Non-pigmented ciliary epithelial cell (primary cell): ENCODE measurements at regions not wholly inside any gene's neighbourhood (a gene's known extent, or its start where the extent isn't known, plus 50 kb on each side); places are given as distances from the start of the nearest gene placed in this dataset.

Source experiments
- DNase-seq: peaks from one replicate; pipeline ENCODE4 v3.0.0-alpha.2; 2010; ENCODE audit warnings: low read depth

DNA sequence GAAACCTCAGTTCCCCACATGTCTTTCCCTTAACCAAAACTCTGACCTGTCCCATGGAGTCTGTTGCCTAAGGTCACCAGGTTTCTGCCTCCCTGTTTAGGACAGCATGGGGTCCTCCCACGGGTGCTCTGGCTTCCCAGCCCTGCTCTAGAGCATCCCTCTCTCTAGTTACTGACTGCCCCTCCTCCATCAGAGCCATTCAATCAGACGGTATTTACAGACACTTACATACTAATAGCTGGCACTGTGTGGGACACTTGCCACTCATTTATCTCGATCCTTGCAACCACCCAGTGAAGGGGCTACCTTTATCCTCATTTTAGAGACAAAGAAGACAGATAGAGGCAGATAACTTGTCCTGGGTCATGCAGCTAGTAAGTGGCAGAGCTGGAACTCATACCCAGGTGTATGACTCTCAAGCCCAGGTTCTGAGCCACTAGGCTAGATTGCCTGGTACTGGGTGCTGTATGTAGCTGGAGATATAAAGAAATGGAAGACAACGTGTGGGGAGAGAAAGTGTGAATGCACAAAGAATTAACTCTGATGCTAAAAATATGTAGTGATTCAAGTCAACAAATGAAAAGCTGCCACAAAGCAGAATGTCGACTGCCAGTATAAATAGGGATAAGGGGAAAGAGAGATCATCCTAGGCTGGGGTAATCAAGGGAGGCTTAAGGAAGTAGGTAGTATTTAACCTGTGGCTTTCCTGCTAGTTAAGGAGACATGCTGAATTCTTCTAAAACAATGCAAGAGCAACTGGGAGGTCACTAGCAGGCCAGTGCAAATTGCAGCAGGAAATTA, 52.5 kb upstream of the PDE8B start:
- DNase-seq, result no peak

DNA sequence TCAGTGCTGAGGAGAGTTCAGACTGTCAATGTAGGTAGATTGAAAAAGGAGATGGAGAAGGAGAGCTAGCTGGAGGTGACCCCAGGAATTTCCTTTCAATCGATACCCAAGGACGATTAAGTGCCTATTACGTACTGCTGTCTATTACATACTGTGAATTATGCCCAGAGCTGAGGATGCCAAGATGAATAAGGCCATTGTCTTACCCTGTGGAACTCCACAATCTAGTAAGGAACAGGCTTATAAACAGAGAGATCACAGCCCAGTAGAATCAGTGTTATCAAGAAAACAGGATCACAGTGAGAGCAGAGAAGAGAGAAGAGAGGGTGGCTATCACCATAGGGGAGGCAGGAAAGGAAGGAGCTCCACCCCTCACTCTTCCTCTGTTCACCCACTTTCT, 54.1 kb upstream of the PDE8B start:
- DNase-seq, result no peak

DNA sequence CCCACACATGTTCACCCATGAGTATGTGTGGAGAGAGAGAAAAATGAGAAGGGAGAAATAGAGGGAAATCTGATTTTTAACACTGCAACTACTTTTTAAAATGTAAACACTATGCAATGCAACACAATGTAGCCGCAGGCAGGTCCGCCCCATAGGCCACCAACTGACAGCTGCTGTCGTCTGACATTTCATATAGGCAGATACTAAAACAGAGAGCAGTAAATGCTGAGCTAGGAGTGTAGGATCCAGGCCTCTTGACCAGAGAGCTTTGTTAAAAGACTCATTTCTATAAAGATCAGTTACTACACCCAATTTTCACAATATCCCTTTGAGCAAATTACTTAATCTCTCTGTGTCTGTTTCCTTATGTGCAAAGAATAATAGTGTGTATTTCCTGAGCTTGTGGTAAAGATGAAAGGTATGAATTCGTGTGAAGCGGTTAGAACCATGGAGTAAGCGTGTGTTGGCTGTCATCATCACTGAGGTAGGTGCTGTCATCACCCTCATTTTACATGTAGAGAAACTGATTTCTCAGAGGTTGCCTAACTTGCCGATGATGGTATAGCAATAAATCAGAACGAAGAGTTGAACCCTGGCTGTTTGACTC, 55.2 kb upstream of the PDE8B start:
- DNase-seq, result no peak

DNA sequence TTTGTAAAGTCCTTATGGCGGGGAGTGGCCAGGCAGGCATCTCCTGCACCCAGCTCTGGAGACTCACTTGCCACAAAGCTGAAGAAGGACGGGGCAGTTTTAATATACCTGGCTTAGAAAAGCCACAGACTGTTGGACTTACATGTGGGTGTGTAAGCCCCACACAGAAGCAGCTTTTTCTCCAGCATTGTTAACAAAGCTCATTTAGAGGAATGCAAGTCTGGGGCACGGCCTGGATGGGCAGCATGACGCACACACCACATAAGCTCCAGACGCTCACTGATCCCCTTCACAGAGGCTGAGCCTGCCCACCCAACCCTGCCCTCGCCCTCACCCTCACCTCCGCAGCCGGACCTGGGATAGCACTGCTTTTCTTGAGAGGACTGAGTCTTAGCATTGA, 58.0 kb upstream of the PDE8B start:
- no peak for DNase-seq

DNA sequence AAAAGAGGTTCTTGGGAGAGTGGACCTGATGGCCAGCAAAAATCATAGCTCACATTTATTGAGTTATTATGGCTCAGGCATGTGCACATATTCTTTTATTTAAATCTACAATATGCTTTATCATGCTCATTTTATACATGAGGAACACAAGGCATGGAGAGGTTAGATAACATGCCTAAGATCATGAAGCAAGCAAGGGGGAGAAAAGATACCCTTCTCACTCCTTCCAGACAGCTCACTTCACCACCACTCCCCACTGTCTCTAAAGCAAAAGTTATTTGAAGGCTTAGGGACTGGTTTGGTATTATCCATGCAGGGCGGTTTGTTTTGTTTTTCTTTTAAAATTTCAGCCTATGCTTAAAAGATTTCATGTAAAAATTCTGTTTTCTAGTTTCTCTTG, 59.0 kb upstream of the PDE8B start:
- no peak for DNase-seq

DNA sequence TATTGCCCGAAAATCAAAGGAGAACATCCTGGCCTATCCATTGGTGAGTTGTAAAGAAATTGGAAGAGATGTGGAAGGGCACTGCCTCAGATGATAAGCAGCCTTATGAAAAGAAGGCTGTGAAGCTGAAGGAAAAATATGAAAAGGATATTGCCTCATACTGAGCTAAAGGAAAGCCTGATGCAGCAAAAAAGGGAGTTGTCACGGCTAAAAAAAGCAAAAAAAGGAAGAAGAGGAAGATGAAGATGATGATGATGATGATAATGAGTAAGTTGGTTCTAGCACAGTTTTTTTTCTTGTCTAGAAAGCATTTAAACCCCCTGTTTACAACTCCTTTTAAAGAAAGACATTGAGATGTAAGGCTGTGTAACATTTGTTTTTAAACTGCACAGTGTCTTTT, 59.8 kb upstream of the ZBED3 start:
- no peak for DNase-seq

DNA sequence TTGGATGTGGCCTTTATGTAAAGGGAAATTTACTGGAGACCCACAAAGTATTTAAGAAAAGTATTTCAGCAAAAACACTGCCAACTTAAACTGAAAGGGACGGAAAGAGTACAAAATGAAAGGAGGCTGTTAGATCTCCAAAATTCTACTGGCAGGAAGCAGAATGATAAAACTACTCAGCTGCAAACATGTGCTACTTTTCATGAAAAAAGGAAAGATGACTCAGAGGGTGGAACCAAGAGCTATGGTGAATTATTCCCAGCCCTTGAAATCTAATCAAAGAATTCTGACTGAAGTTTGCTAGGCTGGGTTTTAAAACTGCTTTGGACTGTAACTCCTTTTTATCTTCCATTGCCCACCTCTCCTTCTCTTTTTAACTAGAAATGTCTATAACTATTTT, 58.6 kb upstream of the ZBED3 start:
- no peak for DNase-seq

DNA sequence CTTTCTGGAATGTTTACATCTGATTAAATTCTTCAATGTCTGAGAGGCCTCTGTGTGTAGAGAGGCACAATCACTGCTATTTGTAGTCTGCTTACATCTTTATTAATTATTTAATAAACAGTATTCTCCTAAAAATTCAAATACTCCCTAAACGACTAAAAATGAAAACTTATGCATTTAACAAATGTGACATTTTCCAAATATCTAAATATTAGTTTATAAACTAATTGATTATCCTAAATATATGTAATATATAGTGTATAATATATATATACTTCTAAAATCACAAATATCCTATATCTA, 57.7 kb upstream of the ZBED3 start:
- no peak for DNase-seq

DNA sequence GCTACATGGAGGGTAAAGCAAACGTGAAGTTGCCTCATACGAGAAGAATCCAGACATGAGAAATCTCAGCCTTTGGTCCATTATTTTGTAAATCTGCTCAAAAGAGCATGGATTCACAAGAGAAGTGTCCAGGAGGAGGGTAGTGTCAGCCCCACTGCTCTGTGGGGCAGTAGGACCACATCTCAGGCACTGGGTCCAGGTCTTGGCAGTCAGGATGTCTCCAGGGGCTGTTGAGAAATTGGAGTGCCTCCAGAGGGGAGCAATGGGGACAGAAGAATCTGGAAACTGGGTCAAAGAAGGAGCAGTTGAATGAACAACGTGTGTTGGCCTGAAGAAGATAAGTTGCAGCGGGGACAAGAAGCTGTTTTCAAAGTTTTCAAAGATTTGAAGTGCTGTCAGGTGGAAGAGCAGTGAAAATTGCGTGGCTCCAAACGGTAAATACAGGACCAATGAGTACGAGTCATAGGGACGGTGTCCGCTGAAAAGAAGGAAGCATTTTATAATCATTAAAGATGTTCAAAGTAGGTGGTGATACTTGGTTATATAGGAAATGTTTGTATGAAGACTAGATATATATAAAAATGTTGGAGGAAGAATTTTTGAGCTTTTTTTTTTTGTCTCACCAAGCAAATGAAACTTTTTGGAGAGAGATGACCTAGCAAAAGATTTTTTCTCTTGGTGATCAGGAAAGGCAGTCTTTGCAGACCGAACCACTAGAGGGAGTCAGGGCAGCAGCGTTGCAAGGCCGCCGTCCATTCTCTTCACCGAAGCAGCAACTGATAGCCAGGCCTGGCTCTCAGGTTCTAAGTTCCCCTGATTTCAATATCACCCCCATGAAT, 57.1 kb upstream of the ZBED3 start:
- DNase-seq, result peak; percentile 40

DNA sequence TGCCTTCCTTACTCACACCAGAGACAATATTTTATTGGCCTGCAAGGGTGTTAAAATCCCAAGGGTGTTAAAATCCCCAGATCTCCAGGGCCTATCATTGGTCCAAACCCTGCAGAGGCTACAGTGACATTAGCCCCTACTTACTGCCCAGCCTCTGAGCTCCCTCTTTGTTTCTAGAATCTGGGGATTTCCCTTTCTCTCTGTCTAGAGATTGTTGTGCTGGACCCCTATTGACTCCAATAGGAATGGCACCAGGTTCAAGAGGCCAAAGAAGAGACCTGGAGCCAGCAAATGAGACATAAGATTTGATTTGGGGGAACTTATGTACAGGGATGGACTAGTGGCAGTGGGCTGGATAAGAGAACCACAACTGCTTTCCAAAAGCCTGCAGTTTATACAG, 53.3 kb upstream of the ZBED3 start:
- DNase-seq, result no peak

DNA sequence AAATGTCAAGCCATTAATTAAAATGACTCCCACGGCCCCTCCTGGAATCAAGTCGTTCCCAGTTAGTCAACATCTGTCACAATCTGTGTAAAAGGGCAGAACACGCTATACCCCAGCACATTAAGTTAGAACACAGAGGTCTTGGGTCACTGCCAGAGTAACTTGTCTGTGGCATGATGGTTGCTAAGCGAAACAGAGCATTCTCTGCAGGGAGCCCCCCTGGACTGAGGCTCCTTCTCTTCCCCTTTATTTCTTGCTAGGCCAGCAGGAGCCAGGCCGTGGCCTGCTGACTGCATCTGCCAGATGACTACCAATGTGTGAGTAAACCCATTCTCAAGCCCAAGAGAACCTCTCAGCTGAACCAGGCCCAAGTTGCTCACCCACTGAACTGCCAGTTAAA, 51.9 kb upstream of the ZBED3 start:
- no peak for DNase-seq
